ENCODE measurements at regions not wholly inside any gene's neighbourhood (a gene's known extent, or its start where the extent isn't known, plus 50 kb on each side); places are given as distances from the start of the nearest gene placed in this dataset.

DNA sequence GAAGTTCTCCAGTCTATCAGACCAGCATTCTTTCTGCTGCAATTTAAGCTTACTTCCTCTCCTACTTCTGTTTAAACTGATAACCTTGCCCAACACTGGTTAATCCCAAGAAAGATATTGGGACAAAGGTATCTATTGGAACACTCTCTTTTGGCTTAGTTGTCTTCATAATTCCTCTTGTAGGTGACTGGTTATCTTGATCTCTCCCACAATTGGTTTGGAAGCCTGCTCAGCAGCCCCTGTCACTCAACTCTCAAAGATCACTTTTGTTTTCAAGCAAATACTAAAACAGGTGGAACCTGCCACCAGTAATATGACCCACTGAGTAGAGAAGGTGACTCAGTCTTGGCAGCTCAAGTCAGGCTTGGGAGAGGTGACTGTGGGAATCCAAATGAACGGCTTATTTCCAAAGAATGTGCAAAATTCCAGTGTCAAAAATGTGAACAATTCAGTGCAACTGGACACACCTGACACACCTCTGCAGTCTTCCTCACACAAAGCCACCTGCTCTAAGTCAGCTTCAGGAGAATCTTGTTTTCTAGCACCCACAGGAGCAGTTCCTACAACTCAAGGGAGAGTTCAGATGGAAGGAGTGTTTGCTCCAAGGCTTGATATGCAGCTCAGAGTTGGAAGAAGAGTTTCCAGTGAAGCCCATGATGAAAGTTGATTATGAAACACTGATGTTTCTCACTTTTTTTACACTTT is 83.2 kb upstream of the SLC38A2 start:
- H3K4me3 Mint-ChIP-seq, result peak overlapping the region; percentile 29

DNA sequence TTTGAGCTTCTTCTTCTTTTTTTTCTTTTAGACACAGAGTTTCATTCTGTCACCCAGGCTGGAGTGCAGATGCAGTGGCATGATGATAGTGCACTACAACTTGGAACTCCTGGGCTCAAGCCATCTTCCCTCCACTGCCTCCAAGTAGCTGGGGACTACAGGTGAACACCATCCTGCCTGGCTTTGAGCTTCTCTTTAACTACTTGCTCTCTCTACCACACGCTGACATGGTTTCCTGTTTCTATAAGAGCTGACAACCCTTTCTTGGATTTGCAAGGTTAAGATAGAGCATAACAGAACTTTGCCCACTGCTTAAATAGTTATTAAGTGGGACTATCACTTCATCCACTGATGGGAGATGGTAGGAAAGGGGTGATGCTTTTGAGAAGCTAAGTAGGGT is 82.4 kb upstream of the SLC38A2 start:
- H3K27me3 Mint-ChIP-seq, result no peaks in the 10 kb centered on the region
- DNase-seq (ENCODE audit: low spot score in 2 of 2) (no peak), ATAC-seq (replicated peaks; ENCODE audit: extremely low read depth, poor library complexity, severe bottlenecking) (no peak)
- peaks cover 38% of the 10 kb centered on the region for H3K4me1 Mint-ChIP-seq
- no peaks in the 10 kb centered on the region for H3K9me3 Mint-ChIP-seq
- H3K27ac Mint-ChIP-seq (ENCODE audit: low read depth), result no peak overlapping the region
- H3K4me3 Mint-ChIP-seq, result no peak overlapping the region
- peaks cover 4% of the 10 kb centered on the region for H3K36me3 Mint-ChIP-seq (ENCODE audit: insufficient read depth)

More for the DNA sequence above, 83.2 kb upstream of the SLC38A2 start:
- Mint-ChIP-seq H3K36me3 (ENCODE audit: insufficient read depth) (peaks cover 4% of the 10 kb centered on the region), H3K27ac (ENCODE audit: low read depth) (peak overlapping the region; percentile 49), H3K9me3 (no peaks in the 10 kb centered on the region), H3K4me1 (peaks cover 46% of the 10 kb centered on the region), H3K27me3 (no peaks in the 10 kb centered on the region)
- no peak for DNase-seq (ENCODE audit: low spot score in 2 of 2)
- no peak for ATAC-seq (replicated peaks; ENCODE audit: extremely low read depth, poor library complexity, severe bottlenecking)

DNA sequence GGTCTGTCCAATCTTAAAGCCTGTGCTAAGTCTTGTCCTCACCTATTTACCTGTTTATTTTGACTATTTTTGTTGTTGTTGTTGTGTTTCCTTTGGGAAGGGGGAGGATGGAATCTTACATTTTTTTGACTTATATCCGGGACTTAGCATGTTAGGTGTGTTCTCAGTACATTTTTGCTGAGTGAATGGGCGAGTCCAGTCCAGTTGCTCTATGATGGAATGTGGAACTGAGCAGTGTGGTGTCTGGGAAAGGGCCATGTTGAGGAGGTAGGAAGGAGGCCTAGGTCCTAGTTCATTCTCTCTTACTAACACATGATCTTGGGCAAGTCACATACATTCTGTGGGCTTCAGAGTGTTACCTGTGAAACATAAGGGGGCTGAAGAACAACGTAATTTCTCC is 80.9 kb upstream of the SLC38A2 start:
- H3K27ac Mint-ChIP-seq (ENCODE audit: low read depth), result no peak overlapping the region
- no peaks in the 10 kb centered on the region for H3K9me3 Mint-ChIP-seq
- DNase-seq (ENCODE audit: low spot score in 2 of 2), result no peak
- H3K36me3 Mint-ChIP-seq (ENCODE audit: insufficient read depth), result peaks cover 4% of the 10 kb centered on the region
- ATAC-seq (replicated peaks; ENCODE audit: extremely low read depth, poor library complexity, severe bottlenecking), result no peak
- H3K4me3 Mint-ChIP-seq, result no peak overlapping the region
- no peaks in the 10 kb centered on the region for H3K27me3 Mint-ChIP-seq
- peaks cover 22% of the 10 kb centered on the region for H3K4me1 Mint-ChIP-seq

DNA sequence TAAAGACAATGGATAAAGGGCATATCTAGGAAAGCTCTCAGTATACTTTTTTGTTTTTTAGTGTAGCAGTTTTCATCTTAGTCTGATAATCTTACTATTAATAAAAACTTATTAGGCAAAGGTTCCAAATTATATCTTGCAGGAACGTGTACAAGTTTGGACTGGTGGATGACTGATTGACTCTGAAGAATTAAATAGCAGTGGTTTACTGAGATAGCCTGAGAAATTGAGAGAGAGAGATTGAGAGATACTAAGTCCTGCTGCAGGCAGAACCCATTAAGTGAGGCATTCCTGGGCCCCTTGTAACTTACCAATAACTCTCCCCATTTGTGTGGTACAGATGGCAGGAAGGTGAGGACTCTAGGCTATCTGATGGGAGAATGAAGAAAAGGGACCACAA is 80.2 kb upstream of the SLC38A2 start:
- H3K27ac Mint-ChIP-seq (ENCODE audit: low read depth), result no peak overlapping the region
- DNase-seq (ENCODE audit: low spot score in 2 of 2), result no peak
- no peaks in the 10 kb centered on the region for H3K9me3 Mint-ChIP-seq
- no peak for ATAC-seq (replicated peaks; ENCODE audit: extremely low read depth, poor library complexity, severe bottlenecking)
- peaks cover 21% of the 10 kb centered on the region for H3K4me1 Mint-ChIP-seq
- H3K27me3 Mint-ChIP-seq, result no peaks in the 10 kb centered on the region
- H3K4me3 Mint-ChIP-seq, result no peak overlapping the region
- H3K36me3 Mint-ChIP-seq (ENCODE audit: insufficient read depth), result peaks cover 4% of the 10 kb centered on the region

DNA sequence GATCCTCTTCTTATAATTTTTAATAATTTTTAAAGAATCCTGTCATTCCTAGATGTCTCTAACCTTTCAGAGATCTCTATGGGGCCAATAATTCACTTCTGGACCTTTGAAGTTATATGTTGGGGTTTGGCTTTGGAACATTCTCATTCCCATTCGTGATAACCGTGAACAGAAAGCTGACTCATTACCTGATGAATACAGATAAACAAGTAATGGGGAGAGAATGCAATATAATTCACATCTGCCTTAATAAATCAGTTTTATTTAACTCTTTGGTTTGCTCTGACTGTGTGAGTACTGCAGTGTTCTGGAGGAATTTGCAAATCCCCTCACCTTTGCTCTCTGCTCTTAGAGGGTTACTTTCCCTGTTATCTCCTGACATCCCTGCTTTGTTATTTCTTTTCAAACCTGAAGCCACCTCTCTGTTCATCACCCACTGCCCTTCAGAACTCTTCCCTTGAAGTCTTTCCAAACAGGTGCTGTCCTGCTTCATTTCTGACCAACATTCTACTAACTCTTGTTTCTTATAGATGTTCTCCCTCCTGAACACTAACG is 79.6 kb upstream of the SLC38A2 start:
- Mint-ChIP-seq H3K4me3 (no peak overlapping the region), H3K9me3 (no peaks in the 10 kb centered on the region), H3K27me3 (no peaks in the 10 kb centered on the region), H3K36me3 (ENCODE audit: insufficient read depth) (peaks cover 4% of the 10 kb centered on the region), H3K27ac (ENCODE audit: low read depth) (no peak overlapping the region), H3K4me1 (peaks cover 21% of the 10 kb centered on the region)
- ATAC-seq (replicated peaks; ENCODE audit: extremely low read depth, poor library complexity, severe bottlenecking) (no peak), DNase-seq (ENCODE audit: low spot score in 2 of 2) (no peak)

DNA sequence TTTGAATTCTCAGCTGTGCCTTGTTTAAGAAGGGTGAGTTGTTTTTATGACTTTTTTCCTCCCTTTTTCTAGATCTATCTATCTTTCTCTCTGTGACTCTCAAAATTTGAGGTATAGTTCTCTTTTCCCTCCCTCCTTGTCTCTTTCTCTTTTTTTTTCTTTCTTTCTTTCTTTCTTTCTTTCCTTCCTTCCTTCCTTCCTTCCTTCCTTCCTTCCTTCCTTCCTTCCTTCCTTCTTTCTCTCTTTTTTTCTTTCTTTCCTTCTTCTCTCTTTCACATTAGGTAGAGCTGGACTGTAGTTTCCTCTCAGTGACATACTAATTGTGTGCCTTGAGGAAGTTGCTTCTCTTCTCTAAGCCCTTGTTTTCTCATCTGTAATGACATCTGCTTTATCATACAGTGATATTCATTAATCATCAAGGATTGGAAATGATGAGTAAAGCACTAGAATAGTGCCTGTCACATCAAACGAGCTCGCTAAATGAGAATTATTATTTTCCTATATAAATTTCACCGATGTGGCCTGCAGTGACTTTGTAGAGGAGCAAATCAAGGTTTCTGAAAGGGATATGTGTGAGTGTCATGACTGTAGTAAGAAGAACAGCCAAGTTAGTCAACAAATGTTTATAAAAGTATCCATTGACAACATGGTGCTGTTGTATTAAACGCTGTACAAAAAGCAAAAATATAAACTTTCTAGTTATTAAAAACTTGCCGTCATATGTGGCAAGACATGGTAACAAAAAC is 78.9 kb upstream of the SLC38A2 start:
- no peak overlapping the region for H3K4me3 Mint-ChIP-seq
- no peaks in the 10 kb centered on the region for H3K27me3 Mint-ChIP-seq
- peaks cover 17% of the 10 kb centered on the region for H3K4me1 Mint-ChIP-seq
- H3K36me3 Mint-ChIP-seq (ENCODE audit: insufficient read depth), result peaks cover 4% of the 10 kb centered on the region
- ATAC-seq (replicated peaks; ENCODE audit: extremely low read depth, poor library complexity, severe bottlenecking) (no peak), DNase-seq (ENCODE audit: low spot score in 2 of 2) (no peak)
- H3K9me3 Mint-ChIP-seq, result no peaks in the 10 kb centered on the region
- no peak overlapping the region for H3K27ac Mint-ChIP-seq (ENCODE audit: low read depth)

DNA sequence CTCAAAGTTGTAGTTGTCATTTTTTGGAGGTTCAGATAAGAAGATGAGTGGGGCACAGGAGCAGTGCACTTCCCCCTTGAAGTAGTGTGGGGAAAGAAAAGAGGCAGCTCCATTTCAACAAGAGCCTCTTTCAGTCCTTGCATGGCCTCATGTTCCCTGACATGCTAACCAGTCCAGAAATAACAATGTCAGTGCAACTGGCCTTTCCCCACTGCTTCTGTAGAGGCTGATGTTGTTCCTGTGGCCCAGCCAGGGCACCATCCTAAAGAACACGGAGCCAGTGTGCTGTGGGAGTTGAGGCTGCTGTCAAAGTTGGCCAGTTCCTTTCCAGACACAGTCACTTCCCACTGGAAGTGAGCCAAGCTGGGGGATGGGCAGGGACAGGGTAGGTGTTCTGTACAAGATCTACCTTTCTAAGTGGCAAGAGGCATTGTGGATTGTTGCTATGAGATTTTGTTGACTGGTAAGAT is 77.7 kb upstream of the SLC38A2 start:
- no peaks in the 10 kb centered on the region for H3K27me3 Mint-ChIP-seq
- no peak overlapping the region for H3K4me3 Mint-ChIP-seq
- no peak for ATAC-seq (replicated peaks; ENCODE audit: extremely low read depth, poor library complexity, severe bottlenecking)
- peaks cover 1% of the 10 kb centered on the region for H3K36me3 Mint-ChIP-seq (ENCODE audit: insufficient read depth)
- peaks cover 13% of the 10 kb centered on the region for H3K4me1 Mint-ChIP-seq
- no peak overlapping the region for H3K27ac Mint-ChIP-seq (ENCODE audit: low read depth)
- H3K9me3 Mint-ChIP-seq, result no peaks in the 10 kb centered on the region
- DNase-seq (ENCODE audit: low spot score in 2 of 2), result no peak

DNA sequence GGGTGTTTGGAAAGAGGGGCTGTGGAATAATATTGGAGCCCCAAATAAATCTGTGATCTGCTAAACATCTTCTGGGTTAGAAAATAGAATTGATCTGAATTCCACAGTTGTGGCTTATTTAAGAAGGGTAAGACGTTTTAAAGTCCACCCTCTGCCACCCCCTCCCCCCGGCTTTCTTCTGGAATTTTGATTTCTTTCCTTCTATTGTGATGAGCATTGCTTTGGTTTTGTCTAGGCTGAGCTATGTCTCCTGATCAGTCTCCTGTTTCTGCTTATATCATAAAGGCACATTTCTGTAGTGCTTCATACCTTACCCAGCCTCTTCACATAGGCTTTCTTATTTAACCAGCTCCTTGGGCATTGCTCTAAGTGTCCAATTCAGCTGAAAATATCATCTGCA is 77.3 kb upstream of the SLC38A2 start:
- DNase-seq (ENCODE audit: low spot score in 2 of 2) (no peak), ATAC-seq (replicated peaks; ENCODE audit: extremely low read depth, poor library complexity, severe bottlenecking) (no peak)
- H3K9me3 Mint-ChIP-seq, result no peaks in the 10 kb centered on the region
- no peaks in the 10 kb centered on the region for H3K27me3 Mint-ChIP-seq
- no peak overlapping the region for H3K4me3 Mint-ChIP-seq
- peaks cover 13% of the 10 kb centered on the region for H3K4me1 Mint-ChIP-seq
- H3K27ac Mint-ChIP-seq (ENCODE audit: low read depth), result no peak overlapping the region
- H3K36me3 Mint-ChIP-seq (ENCODE audit: insufficient read depth), result peaks cover 1% of the 10 kb centered on the region

DNA sequence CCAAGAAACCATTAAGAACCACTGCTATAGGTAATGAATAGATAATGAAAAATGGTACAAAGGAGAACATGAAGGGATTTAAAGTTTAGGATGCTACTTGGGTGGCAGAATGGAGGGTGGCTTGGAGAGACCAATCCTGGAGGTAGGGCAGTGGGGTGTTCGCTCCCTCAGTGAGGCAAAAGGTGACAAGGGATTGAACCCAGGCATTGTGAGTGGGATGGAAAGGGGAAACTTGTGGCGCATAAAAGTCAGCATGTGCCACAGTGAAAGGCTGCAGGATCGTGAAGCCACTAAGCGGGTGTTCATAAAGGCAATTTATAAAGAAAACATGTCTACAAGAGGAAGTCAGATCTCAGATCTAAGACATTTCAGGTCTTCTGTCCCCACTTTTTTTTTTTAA is 76.7 kb upstream of the SLC38A2 start:
- H3K36me3 Mint-ChIP-seq (ENCODE audit: insufficient read depth), result peaks cover 1% of the 10 kb centered on the region
- no peaks in the 10 kb centered on the region for H3K9me3 Mint-ChIP-seq
- H3K4me1 Mint-ChIP-seq, result peaks cover 12% of the 10 kb centered on the region
- no peaks in the 10 kb centered on the region for H3K27me3 Mint-ChIP-seq
- ATAC-seq (replicated peaks; ENCODE audit: extremely low read depth, poor library complexity, severe bottlenecking), result no peak
- no peak for DNase-seq (ENCODE audit: low spot score in 2 of 2)
- no peak overlapping the region for H3K27ac Mint-ChIP-seq (ENCODE audit: low read depth)
- no peak overlapping the region for H3K4me3 Mint-ChIP-seq

DNA sequence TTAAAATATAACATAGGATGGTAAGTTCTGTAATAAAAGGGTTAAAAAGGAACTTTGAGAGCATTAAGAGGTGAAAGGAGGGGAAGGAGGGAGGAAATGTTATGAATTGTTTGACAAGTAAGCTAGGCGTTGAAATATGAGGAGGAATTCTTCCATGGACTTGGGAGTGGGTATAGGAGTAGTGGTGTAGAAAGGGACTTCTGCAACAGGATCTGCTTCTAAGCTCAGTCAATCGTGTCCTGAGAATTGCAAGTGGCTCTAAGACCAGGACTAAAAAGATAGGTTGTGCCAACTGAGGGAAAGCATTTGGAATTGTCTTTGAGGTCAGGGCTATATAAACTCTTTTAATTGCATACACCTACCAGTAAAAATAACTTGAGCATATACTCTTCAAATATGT is 74.1 kb upstream of the SLC38A2 start:
- peaks cover 12% of the 10 kb centered on the region for H3K4me1 Mint-ChIP-seq
- peaks cover 1% of the 10 kb centered on the region for H3K36me3 Mint-ChIP-seq (ENCODE audit: insufficient read depth)
- no peak overlapping the region for H3K4me3 Mint-ChIP-seq
- no peaks in the 10 kb centered on the region for H3K9me3 Mint-ChIP-seq
- DNase-seq (ENCODE audit: low spot score in 2 of 2) (no peak), ATAC-seq (replicated peaks; ENCODE audit: extremely low read depth, poor library complexity, severe bottlenecking) (no peak)
- no peak overlapping the region for H3K27ac Mint-ChIP-seq (ENCODE audit: low read depth)
- no peaks in the 10 kb centered on the region for H3K27me3 Mint-ChIP-seq

DNA sequence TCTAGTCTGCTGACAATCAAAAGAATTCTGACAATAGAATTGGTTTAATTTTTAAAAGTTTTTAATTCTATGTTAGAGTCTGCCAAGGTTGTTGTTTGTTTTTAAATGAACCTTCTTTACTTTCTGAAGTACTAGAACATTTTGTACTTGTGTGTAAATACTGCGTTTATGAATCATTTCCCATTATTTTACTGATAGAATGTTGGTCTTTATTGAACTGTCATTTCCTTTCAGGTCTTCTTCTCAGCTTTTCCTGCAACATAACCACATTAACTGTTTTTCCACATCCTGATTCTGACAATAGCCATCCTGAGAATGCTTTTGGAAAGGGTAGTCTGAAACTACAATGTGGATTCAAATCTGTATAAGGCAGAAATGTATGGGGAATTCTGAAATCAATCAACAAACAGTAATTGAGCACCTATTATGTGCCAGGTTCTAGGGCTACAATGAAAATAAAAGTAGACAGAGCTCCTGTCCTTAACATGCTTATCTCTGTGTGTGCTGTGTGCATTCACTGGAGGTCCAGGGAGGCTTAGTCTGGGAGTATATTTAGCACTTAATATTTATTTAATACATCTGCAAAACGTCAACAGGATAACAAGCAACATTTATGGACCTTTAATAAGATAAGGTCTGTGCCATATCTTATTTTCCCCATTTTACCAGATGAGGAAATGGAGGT is 73.1 kb upstream of the SLC38A2 start:
- Mint-ChIP-seq H3K27me3 (no peaks in the 10 kb centered on the region), H3K9me3 (no peaks in the 10 kb centered on the region), H3K4me3 (no peak overlapping the region), H3K4me1 (peaks cover 12% of the 10 kb centered on the region), H3K36me3 (ENCODE audit: insufficient read depth) (no peaks in the 10 kb centered on the region), H3K27ac (ENCODE audit: low read depth) (no peak overlapping the region)
- ATAC-seq (replicated peaks; ENCODE audit: extremely low read depth, poor library complexity, severe bottlenecking) (no peak), DNase-seq (ENCODE audit: low spot score in 2 of 2) (no peak)

DNA sequence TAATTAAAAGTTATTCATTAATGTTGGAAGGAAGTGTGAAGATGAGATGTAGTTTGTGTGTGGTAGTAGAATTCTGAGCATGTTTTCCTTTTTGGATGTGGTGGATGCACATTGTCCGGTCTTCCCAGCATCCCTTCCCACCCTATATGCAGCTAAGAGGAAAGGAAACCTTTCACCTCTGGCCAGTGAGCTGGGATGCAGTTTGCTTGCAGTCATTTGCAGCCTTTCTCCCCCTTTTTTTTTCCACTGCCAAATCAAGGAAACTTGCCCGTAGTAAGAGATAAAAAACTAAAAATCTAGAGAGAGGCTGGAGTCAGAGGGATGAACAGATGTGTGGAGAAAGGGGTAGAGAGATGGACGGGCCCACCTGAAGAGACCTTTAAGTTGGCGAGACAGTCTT is 72.5 kb upstream of the SLC38A2 start:
- no peak for ATAC-seq (replicated peaks; ENCODE audit: extremely low read depth, poor library complexity, severe bottlenecking)
- Mint-ChIP-seq H3K36me3 (ENCODE audit: insufficient read depth) (no peaks in the 10 kb centered on the region), H3K4me1 (peaks cover 12% of the 10 kb centered on the region), H3K9me3 (no peaks in the 10 kb centered on the region), H3K27ac (ENCODE audit: low read depth) (no peak overlapping the region), H3K27me3 (no peaks in the 10 kb centered on the region), H3K4me3 (no peak overlapping the region)
- DNase-seq (ENCODE audit: low spot score in 2 of 2), result no peak

All from central memory CD8-positive, alpha-beta T cell (primary cell).